IPS-20b (cell line): ENCODE measurements at regions not wholly inside any gene's neighbourhood (a gene's known extent, or its start where the extent isn't known, plus 50 kb on each side); places are given as distances from the start of the nearest gene placed in this dataset.
A peak's percentile ranks its signal among the peaks of the same experiment; 100 is the strongest.

ENCODE experiments used
- H3K27ac ChIP-seq: one replicate; pipeline ENCODE4 v1.5.1; 2013; ENCODE audit warnings: low read length
- H3K27me3 ChIP-seq: 2 replicates; pipeline ENCODE4 v1.6.1; 2013; ENCODE audit warnings: mild to moderate bottlenecking, low read length, inconsistent platforms; ENCODE audit not compliant: insufficient read depth
- H3K36me3 ChIP-seq: 2 replicates; pipeline ENCODE4 v1.6.1; 2013; ENCODE audit warnings: low read depth, mild to moderate bottlenecking, inconsistent platforms, low read length, moderate library complexity; ENCODE audit not compliant: insufficient read depth
- H3K4me1 ChIP-seq: 2 replicates; pipeline ENCODE4 v1.6.1; 2013; ENCODE audit warnings: mild to moderate bottlenecking, control low read depth, inconsistent platforms, low read length, moderate library complexity; ENCODE audit not compliant: insufficient read depth
- H3K4me3 ChIP-seq: 2 replicates; pipeline ENCODE4 v1.5.1; 2013; ENCODE audit warnings: mild to moderate bottlenecking, low read length, inconsistent platforms
- H3K9ac ChIP-seq: 2 replicates; pipeline ENCODE4 v1.6.1; 2013; ENCODE audit warnings: low read depth, mild to moderate bottlenecking, inconsistent platforms, low read length, moderate library complexity
- H3K9me3 ChIP-seq: 2 replicates; pipeline ENCODE4 v1.6.1; 2013; ENCODE audit warnings: mild to moderate bottlenecking, low read depth, low read length, inconsistent platforms; ENCODE audit not compliant: insufficient read depth

GRCh38 chr1:59156526-59157199 lies 140.2 kb upstream of the FGGY start:
- Histone ChIP-seq H3K4me3 (peak overlapping the region; percentile 23; the same call in 1 of the 2 replicates), H3K27ac (no peak overlapping the region), H3K9me3 (peaks cover 12% of the 10 kb centered on the region), H3K9ac (no peak overlapping the region), H3K4me1 (peaks cover 15% of the 10 kb centered on the region; the same call in 1 of the 2 replicates), H3K27me3 (no peaks in the 10 kb centered on the region), H3K36me3 (no peaks in the 10 kb centered on the region)

DNA sequence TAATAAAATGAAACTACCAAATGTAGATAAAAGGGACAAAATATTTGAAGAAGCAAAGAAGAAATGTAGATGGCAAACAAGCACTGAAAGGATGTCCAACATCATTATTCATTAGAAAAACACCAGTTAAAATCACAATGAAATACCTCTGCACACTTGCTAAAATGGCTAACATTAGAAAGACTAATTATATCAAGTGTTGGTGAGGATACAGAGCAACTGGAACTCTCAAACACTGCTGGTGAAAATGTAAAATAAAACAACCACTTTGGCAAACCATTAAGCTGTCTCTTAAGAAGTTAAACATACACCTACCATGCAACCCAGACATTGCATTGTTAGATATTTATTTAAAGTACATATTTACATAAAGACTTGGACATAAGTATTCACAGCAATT lies 138.6 kb upstream of the FGGY start:
- Histone ChIP-seq H3K36me3 (no peaks in the 10 kb centered on the region), H3K4me1 (peaks cover 9% of the 10 kb centered on the region; the same call in 1 of the 2 replicates), H3K4me3 (no peak overlapping the region), H3K9ac (no peak overlapping the region), H3K9me3 (peaks cover 12% of the 10 kb centered on the region), H3K27ac (no peak overlapping the region), H3K27me3 (no peaks in the 10 kb centered on the region)

DNA sequence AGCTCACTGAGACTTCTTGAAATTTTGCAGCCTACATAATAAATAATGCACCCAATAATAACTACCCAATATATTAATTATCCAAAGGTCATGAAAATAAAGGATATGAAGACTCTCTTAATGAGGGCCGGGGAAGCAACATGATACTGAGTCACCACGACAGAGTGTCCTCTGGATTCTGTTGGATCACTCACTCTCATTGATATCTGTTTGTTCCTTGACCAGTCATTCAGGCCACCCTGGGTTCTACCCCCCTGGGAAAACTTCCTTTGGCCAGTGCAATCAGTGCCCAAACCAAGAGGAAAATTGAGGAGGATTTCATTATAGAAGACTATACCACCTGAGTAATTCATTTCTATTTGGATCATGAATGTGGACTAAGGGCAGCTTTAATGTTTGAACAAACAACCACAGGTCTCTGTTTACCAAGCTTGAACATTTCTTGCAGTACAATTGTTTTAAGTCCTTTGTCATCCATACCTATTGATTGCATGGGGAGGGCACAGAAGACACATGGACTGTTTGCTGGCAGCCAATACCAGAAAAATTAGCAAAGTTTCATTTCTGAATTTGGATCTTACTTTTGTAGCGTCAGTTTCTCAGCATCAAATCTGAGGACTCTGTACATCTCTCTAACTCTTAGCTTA lies 137.2 kb upstream of the FGGY start:
- no peak overlapping the region for H3K9ac ChIP-seq
- H3K27me3 ChIP-seq, result no peaks in the 10 kb centered on the region
- H3K36me3 ChIP-seq, result no peaks in the 10 kb centered on the region
- no peak overlapping the region for H3K4me3 ChIP-seq
- peaks cover 12% of the 10 kb centered on the region for H3K9me3 ChIP-seq
- peaks cover 9% of the 10 kb centered on the region; the same call in 1 of the 2 replicates for H3K4me1 ChIP-seq
- no peak overlapping the region for H3K27ac ChIP-seq

DNA sequence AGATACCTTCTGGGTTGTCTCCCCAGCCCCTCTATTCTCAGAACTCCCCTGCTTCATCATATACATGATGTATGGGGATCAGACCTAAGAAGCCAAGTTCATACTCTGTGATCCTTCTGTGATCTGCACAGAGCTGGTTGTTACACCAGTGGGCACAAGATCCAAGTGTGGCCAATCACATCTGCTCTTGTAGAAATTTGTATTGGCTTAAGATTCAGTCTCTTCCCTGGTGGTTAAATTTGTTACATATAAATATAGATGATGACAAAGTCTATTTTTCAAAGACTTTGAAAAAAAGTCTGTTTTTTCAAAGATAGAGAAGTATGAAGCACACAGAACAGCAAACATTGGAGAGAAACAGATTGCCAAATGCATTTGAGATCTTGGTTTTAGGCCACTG lies 135.8 kb upstream of the FGGY start:
- H3K4me1 ChIP-seq, result peaks cover 9% of the 10 kb centered on the region; the same call in 1 of the 2 replicates
- H3K9ac ChIP-seq, result no peak overlapping the region
- H3K4me3 ChIP-seq, result no peak overlapping the region
- no peaks in the 10 kb centered on the region for H3K27me3 ChIP-seq
- no peaks in the 10 kb centered on the region for H3K36me3 ChIP-seq
- no peak overlapping the region for H3K27ac ChIP-seq
- H3K9me3 ChIP-seq, result peaks cover 12% of the 10 kb centered on the region

GRCh38 chr1:59162665-59163064 lies 134.2 kb upstream of the FGGY start:
- Histone ChIP-seq H3K9me3 (peaks cover 12% of the 10 kb centered on the region), H3K4me3 (no peak overlapping the region), H3K27ac (no peak overlapping the region), H3K4me1 (no peaks in the 10 kb centered on the region), H3K9ac (no peak overlapping the region), H3K36me3 (no peaks in the 10 kb centered on the region), H3K27me3 (no peaks in the 10 kb centered on the region)

DNA sequence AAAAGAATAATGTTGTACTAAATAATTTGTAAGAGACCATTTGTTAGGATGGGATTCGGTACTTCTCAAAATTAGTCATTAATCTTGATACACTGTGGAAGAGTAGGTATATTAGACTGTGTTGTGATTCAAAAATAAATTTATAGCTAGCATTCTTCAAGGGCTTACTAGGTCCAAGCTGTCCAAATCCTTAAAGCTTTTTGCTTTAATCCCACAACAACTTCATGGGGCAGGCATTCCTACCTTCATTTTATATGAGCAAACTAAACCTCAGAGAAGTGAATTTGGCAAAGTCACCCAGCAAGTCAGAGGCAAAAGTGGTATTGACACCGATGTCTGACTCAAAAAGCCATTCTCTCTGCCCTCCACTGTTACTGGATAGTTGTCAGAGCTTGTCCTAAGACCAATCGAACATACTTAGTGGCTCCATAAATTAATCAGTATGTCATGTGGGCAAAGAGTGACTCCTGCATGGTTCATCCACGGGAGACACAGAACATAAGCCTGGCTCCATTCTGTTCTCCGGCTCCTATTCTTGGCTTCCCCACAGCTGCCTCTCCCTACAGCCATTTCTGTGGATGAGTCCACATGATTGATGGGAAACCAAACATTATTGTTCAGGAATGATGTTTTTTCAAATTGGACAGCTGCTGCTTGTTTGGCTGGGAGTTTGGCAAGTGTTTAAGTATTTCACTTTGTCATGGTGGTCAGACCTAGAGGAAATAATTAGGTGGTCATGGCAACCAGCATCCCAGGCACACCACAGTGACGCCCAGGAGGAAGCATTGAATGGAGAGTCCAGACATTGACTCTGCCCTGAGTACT lies 133.4 kb upstream of the FGGY start:
- H3K27ac ChIP-seq, result no peak overlapping the region
- no peak overlapping the region for H3K9ac ChIP-seq
- H3K4me3 ChIP-seq, result no peak overlapping the region
- H3K27me3 ChIP-seq, result no peaks in the 10 kb centered on the region
- peaks cover 6% of the 10 kb centered on the region for H3K9me3 ChIP-seq
- no peaks in the 10 kb centered on the region for H3K4me1 ChIP-seq
- H3K36me3 ChIP-seq, result no peaks in the 10 kb centered on the region

GRCh38 chr1:59164371-59164770 lies 132.5 kb upstream of the FGGY start:
- Histone ChIP-seq H3K27me3 (no peaks in the 10 kb centered on the region), H3K27ac (no peak overlapping the region), H3K4me1 (no peaks in the 10 kb centered on the region), H3K4me3 (no peak overlapping the region), H3K9me3 (no peaks in the 10 kb centered on the region), H3K36me3 (no peaks in the 10 kb centered on the region), H3K9ac (no peak overlapping the region)

DNA sequence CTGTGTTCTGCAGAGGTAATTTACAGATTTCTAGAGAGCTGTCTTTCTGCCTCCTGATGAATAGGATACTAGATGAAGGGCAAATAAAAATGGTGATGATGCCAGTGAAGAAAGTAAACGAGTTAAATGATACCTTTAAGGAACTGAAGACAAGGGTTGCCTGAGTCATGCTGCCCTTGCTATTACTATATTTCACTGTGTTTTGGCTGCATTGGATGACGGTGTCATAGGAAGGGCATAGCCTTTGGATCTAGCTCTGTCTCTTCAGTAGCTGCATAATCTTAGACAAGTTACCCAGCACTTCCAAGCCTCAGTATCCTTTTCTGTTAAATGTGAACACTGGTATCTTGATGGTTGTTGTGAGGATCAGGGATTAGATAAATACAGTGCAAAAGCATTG lies 131.5 kb upstream of the FGGY start:
- Histone ChIP-seq H3K4me1 (no peaks in the 10 kb centered on the region), H3K9me3 (no peaks in the 10 kb centered on the region), H3K27me3 (no peaks in the 10 kb centered on the region), H3K36me3 (no peaks in the 10 kb centered on the region), H3K27ac (no peak overlapping the region), H3K4me3 (no peak overlapping the region), H3K9ac (no peak overlapping the region)

DNA sequence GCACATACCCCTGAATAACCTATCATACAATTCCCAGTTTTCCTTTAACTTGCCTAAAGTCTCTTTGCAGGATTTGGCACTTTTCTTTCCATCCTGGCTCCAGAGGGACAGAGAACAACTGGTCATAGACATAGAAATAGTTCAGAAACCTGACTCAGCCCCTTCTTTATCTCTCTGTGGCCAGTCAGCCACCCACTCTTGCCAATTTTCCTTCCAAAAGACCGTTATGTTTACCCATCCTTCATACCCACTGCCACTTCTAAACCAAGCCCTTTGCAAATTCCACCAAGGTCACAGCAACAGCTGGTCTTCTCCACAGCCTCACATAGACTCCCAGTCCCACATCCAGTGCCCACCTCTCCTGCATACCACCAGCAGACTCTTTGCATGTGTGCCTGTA lies 127.2 kb upstream of the FGGY start:
- H3K4me1 ChIP-seq, result no peaks in the 10 kb centered on the region
- H3K4me3 ChIP-seq, result no peak overlapping the region
- H3K9me3 ChIP-seq, result no peaks in the 10 kb centered on the region
- no peak overlapping the region for H3K9ac ChIP-seq
- H3K27ac ChIP-seq, result no peak overlapping the region
- H3K27me3 ChIP-seq, result no peaks in the 10 kb centered on the region
- no peaks in the 10 kb centered on the region for H3K36me3 ChIP-seq

GRCh38 chr1:59170659-59171058 lies 126.2 kb upstream of the FGGY start:
- Histone ChIP-seq H3K9ac (no peak overlapping the region), H3K4me1 (no peaks in the 10 kb centered on the region), H3K27me3 (no peaks in the 10 kb centered on the region), H3K27ac (no peak overlapping the region), H3K4me3 (no peak overlapping the region), H3K9me3 (no peaks in the 10 kb centered on the region), H3K36me3 (no peaks in the 10 kb centered on the region)

- Histone ChIP-seq H3K27me3 (no peaks in the 10 kb centered on the region), H3K36me3 (no peaks in the 10 kb centered on the region), H3K9me3 (no peaks in the 10 kb centered on the region), H3K9ac (no peak overlapping the region), H3K27ac (no peak overlapping the region), H3K4me1 (no peaks in the 10 kb centered on the region), H3K4me3 (no peak overlapping the region)
These were observed 125.1 kb upstream of the FGGY start for GRCh38 chr1:59171788-59172187.

DNA sequence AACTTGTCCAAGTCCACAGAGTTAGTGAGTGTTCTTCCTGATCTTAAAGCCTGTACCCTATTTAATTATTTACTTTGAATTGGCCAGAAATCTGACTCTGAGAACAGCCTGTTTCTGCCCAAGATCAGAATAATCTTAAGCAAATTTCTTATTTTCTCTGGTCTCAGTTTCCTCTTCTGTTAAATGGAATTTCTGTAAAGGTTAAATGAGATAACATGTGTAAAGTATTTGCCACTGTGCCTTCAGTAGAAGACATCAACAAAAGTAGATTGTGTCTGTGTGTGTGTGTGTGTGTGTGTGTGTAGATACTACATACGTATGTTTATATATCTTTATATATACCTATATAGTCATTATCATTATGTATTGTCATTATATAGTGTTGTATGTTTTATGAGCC lies 124.2 kb upstream of the FGGY start:
- Histone ChIP-seq H3K27me3 (no peaks in the 10 kb centered on the region), H3K27ac (no peak overlapping the region), H3K9ac (no peak overlapping the region), H3K36me3 (no peaks in the 10 kb centered on the region), H3K4me1 (no peaks in the 10 kb centered on the region), H3K9me3 (no peaks in the 10 kb centered on the region), H3K4me3 (no peak overlapping the region)
